GM18498 (cell line): ENCODE measurements at regions not wholly inside any gene's neighbourhood (a gene's known extent, or its start where the extent isn't known, plus 50 kb on each side); places are given as distances from the start of the nearest gene placed in this dataset.

ENCODE experiments used
- ATAC-seq: cut with Tn5 transposase; IDR thresholded peaks from one replicate; pipeline ENCODE4 v1.9.1; 2021; ENCODE audit warnings: mild to moderate bottlenecking, moderate library complexity; ENCODE audit not compliant: unreplicated experiment

- ATAC-seq, result no peak
These were observed 95.0 kb upstream of the GIMD1 start for GRCh38 chr4:106463622-106464021.

- ATAC-seq, result no peak
These were observed 86.0 kb upstream of the GIMD1 start for GRCh38 chr4:106454581-106454980.

- ATAC-seq, result no peak
These were observed 85.4 kb upstream of the GIMD1 start for GRCh38 chr4:106454021-106454420.

GRCh38 chr4:106451091-106451490 is 82.5 kb upstream of the GIMD1 start:
- ATAC-seq, result no peak

GRCh38 chr4:106450249-106450648 is 81.7 kb upstream of the GIMD1 start:
- ATAC-seq, result no peak

GRCh38 chr4:106444557-106444956 is 76.0 kb upstream of the GIMD1 start:
- no peak for ATAC-seq

- no peak for ATAC-seq
These were observed 62.2 kb upstream of the GIMD1 start for GRCh38 chr4:106430797-106431196.

GRCh38 chr4:106429885-106430284 is 61.3 kb upstream of the GIMD1 start:
- ATAC-seq, result no peak

GRCh38 chr4:106426069-106426468 is 57.5 kb upstream of the GIMD1 start:
- ATAC-seq, result no peak

GRCh38 chr4:106425576-106425975 is 57.0 kb upstream of the GIMD1 start:
- no peak for ATAC-seq

GRCh38 chr4:106424426-106424825 is 55.8 kb upstream of the GIMD1 start:
- no peak for ATAC-seq

GRCh38 chr4:106423791-106424190 is 55.2 kb upstream of the GIMD1 start:
- ATAC-seq, result no peak

- ATAC-seq, result no peak
These were observed 54.2 kb upstream of the GIMD1 start for GRCh38 chr4:106422766-106423165.

GRCh38 chr4:106421441-106422296 is 53.1 kb upstream of the GIMD1 start:
- no peak for ATAC-seq

GRCh38 chr4:106418444-106418843 is 49.9 kb upstream of the GIMD1 start:
- ATAC-seq, result no peak
